Activated CD4-positive, alpha-beta T cell treated with anti-CD3 and anti-CD28 coated beads, Interleukin-2, amount 50 U/mL, for 48 hours (primary cell): ENCODE measurements at regions not wholly inside any gene's neighbourhood (a gene's known extent, or its start where the extent isn't known, plus 50 kb on each side); places are given as distances from the start of the nearest gene placed in this dataset.

Experiments used
- DNase-seq, 2 experiments: peaks; one replicate each; pipeline ENCODE4 v3.0.0-alpha.2; 2020

- no peak for DNase-seq
Observed at GRCh38 chr1:37085393-37085792, 51.1 kb upstream of the GRIK3 start.

GRCh38 chr1:37089750-37090149, 55.4 kb upstream of the GRIK3 start:
- DNase-seq, result no peak

GRCh38 chr1:37090671-37091070, 56.4 kb upstream of the GRIK3 start:
- DNase-seq, result no peak

GRCh38 chr1:37092937-37093336, 58.6 kb upstream of the GRIK3 start:
- DNase-seq, result no peak

GRCh38 chr1:37094302-37094701, 60.0 kb upstream of the GRIK3 start:
- no peak for DNase-seq

- DNase-seq, result no peak
Observed at GRCh38 chr1:37096523-37096922, 62.2 kb upstream of the GRIK3 start.

- no peak for DNase-seq
Observed at GRCh38 chr1:37097731-37098130, 63.4 kb upstream of the GRIK3 start.

GRCh38 chr1:37098237-37098636, 63.9 kb upstream of the GRIK3 start:
- DNase-seq, result no peak

- no peak for DNase-seq
Observed at GRCh38 chr1:37100310-37100709, 66.0 kb upstream of the GRIK3 start.

- no peak for DNase-seq
Observed at GRCh38 chr1:37102656-37103382, 68.5 kb upstream of the GRIK3 start.

- DNase-seq, result no peak
Observed at GRCh38 chr1:37105911-37106310, 71.6 kb upstream of the GRIK3 start.

GRCh38 chr1:37107153-37107907, 73.0 kb upstream of the GRIK3 start:
- DNase-seq, result no peak

- DNase-seq, result no peak
Observed at GRCh38 chr1:37108596-37109188, 74.4 kb upstream of the GRIK3 start.

- DNase-seq, result no peak
Observed at GRCh38 chr1:37112430-37112829, 78.1 kb upstream of the GRIK3 start.

- no peak for DNase-seq
Observed at GRCh38 chr1:37113285-37113997, 79.1 kb upstream of the GRIK3 start.

- DNase-seq, result no peak
Observed at GRCh38 chr1:37118790-37119189, 84.5 kb upstream of the GRIK3 start.

GRCh38 chr1:37120279-37120678, 86.0 kb upstream of the GRIK3 start:
- DNase-seq, result no peak

GRCh38 chr1:37123276-37124115, 89.2 kb upstream of the GRIK3 start:
- DNase-seq, result no peak

GRCh38 chr1:37124501-37124900, 90.2 kb upstream of the GRIK3 start:
- DNase-seq, result no peak

- no peak for DNase-seq
Observed at GRCh38 chr1:37125295-37125694, 91.0 kb upstream of the GRIK3 start.

GRCh38 chr1:37127254-37127748, 93.0 kb upstream of the GRIK3 start:
- DNase-seq, result no peak

GRCh38 chr1:37128091-37128490, 93.8 kb upstream of the GRIK3 start:
- no peak for DNase-seq
